ENCODE measurements at regions not wholly inside any gene's neighbourhood (a gene's known extent, or its start where the extent isn't known, plus 50 kb on each side); places are given as distances from the start of the nearest gene placed in this dataset.
"Not testable (repeated sequence)": the region's sequence is repeated elsewhere in the genome, so short reads cannot be mapped to it uniquely, and the experiment has no call there.

DNA sequence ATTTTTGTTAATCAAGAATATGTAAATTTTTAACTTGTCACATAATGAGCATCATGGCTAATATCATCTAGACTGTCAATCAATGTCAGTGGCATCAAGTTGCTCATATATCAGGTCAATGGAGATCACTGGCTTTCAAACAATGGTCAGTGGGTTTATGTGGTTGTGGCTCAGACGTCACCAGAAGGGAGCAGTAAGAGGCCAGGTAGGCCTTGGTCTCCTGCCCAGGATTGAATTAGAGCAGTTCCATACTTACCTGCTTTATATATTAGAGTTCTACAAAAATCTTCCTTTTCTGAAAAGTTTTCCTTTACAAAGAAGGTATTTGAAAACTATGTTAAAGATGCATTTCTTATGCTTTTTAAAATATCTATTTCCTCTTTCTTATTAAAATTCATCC, 206.3 kb upstream of the B3GALT2 start:
- no peak overlapping the region for H3K27ac ChIP-seq
- TF ChIP-seq ZFX (IDR thresholded peaks at IDR 0.05; ENCODE audit: borderline replicate concordance) (no peak), CTCF (IDR thresholded peaks at IDR 0.05) (no peak)

GRCh38 chr1:193388683-193389082, 202.3 kb upstream of the B3GALT2 start:
- TF ChIP-seq ZFX (IDR thresholded peaks at IDR 0.05; ENCODE audit: borderline replicate concordance) (no peak), CTCF (IDR thresholded peaks at IDR 0.05) (no peak)
- no peak overlapping the region for H3K27ac ChIP-seq

DNA sequence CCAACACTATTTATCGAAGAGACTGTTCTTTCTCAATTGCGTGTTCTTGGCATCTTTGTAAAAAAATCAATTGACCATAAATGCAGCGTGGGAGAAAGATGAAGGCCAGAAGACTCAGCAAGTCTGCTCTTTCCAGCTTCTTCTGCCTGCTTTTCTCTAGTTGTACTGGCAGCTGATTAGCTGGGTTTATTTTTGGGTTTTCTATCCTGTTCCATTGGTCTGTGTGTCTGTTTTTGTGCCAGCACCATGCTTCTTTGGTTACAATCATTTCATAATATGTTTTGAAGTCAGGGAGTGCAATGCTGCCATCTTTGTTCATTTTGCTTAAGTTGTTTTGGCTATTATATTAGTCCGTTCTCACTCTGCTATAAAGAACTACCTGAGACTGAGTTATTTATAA, 201.8 kb upstream of the B3GALT2 start:
- no peak overlapping the region for H3K27ac ChIP-seq
- TF ChIP-seq CTCF (IDR thresholded peaks at IDR 0.05) (no peak), ZFX (IDR thresholded peaks at IDR 0.05; ENCODE audit: borderline replicate concordance) (no peak)

DNA sequence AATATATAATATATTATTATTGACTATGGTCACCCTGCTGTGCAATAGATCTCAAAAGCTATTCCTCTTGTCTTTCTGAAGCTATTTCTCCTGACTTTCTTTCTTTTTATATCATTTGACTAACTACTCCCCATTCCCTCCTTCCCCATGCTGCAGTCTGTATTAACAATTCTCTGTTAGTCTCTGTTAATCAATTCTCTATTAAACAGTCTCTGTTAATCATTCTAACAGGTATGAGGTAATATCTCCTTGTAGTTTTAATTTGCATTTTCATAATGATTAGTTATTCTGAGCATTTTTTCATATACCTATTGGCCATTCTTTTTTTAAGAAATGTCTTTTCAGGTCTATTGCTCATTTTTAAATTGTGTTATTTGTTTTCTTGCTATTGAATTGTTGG, 201.0 kb upstream of the B3GALT2 start:
- TF ChIP-seq CTCF (IDR thresholded peaks at IDR 0.05) (no peak), ZFX (IDR thresholded peaks at IDR 0.05; ENCODE audit: borderline replicate concordance) (no peak)
- H3K27ac ChIP-seq: no peak overlapping the region

DNA sequence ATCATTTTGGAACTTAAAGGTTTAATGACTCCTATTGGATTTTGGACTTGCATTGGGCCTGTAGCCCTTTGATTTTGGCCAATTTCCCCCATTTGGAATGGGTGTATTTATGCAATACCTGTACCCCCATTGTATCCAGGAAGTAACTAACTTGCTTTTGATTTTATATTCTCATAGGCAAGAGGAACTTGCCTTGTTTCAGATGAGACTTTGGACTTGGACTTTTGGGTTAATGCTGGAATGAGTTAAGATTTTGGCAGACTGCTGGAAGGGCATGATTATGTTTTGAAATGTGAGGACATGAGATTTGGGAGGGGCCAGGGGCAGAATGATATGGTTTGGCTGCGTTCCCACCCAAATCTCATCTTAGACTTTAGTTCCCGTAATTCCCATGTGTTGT, 192.0 kb upstream of the B3GALT2 start:
- not testable (repeated sequence) for H3K27ac ChIP-seq

DNA sequence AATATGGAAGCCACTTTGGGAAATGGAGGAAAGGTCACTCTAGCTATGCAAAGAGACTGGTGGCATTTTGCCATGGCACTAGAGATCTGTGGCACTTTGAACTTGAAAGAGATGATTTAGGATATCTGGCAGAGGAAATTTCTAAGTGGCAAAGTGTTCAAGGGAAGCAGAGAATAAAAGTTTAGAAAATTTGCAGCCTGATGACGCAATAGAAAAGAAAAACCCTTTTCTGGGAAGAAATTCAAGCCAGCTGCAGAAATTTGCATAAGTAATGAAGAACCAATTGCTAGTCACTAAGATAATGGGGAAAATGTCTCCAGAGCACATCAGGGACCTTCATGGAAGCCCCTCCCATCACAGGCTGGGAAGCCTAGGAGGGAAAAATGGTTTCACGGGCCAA, 191.1 kb upstream of the B3GALT2 start:
- TF ChIP-seq ZFX (IDR thresholded peaks at IDR 0.05; ENCODE audit: borderline replicate concordance): no peak
- no peak for TF ChIP-seq CTCF (IDR thresholded peaks at IDR 0.05)
- no peak overlapping the region for H3K27ac ChIP-seq

DNA sequence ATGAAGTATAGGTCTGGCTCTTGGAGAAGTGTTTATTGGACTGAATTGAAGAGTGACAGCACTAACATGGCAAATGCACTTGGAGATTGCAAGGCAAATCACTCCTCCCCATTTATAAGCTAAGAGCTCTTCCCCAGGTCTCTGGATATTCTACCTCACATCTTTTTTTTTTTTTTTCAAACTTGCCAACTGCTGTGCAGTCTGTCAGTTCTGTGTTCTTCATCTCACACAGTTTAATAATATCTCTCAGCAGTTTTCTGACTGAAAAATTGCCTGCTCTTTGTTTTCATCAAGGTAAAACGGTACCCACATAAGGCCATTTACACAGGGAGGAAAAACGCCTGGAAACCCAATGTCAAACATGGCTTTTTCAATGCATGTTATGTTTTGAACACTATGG, 186.1 kb upstream of the B3GALT2 start:
- no peak overlapping the region for H3K27ac ChIP-seq
- TF ChIP-seq CTCF (IDR thresholded peaks at IDR 0.05) (no peak), ZFX (IDR thresholded peaks at IDR 0.05; ENCODE audit: borderline replicate concordance) (no peak)

- TF ChIP-seq ZFX (IDR thresholded peaks at IDR 0.05; ENCODE audit: borderline replicate concordance) (no peak), CTCF (IDR thresholded peaks at IDR 0.05) (no peak)
- H3K27ac ChIP-seq: no peak overlapping the region
Measured at GRCh38 chr1:193368302-193368701, 181.9 kb upstream of the B3GALT2 start.

Data from 22Rv1 (cell line).